ENCODE measurements at regions not wholly inside any gene's neighbourhood (a gene's known extent, or its start where the extent isn't known, plus 50 kb on each side); places are given as distances from the start of the nearest gene placed in this dataset.

DNA sequence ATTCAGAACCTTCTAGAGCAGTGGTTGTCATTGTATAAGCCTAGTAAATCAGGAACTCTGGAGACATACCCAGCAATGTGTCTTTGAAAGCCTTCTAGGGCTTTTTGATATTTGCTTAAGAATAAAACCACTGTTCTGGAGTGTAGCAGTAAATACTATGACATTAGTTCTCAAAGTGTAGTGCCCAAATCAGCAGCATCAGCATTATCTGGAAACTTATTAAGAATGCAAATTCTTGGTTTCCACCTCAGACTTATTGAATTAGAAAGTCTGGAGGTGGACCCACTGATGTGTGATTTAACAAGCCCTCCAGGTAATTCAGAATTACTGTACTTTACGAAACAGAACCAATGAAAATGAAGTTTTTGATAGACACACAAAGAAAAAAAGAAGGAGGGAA lies 509.7 kb downstream of the SUCLG1 start:
- H3K9ac ChIP-seq (ENCODE audit: insufficient read depth in 1 of 2, low read depth in 2 of 2, low read length in 2 of 2), result no peak overlapping the region
- no peaks in the 10 kb centered on the region for H3K27me3 ChIP-seq (ENCODE audit: control insufficient read depth in 2 of 2, insufficient read depth in 2 of 2, low read length in 2 of 2)
- no peak overlapping the region for H3K4me3 ChIP-seq
- H2AFZ ChIP-seq (ENCODE audit: low read depth, low read length), result no peak overlapping the region
- ATAC-seq, result no peak
- FAIRE-seq, result no peak
- no TSS peak for BruUV-seq (replicated peaks)
- no peak for DNase-seq (ENCODE audit: extremely low read depth in 1 of 4, low spot score in 3 of 4)
- H3K9me3 ChIP-seq (replicated peaks; ENCODE audit: control insufficient read depth, insufficient read depth, low read depth, low read length), result no peaks in the 10 kb centered on the region
- H3K79me2 ChIP-seq (ENCODE audit: control insufficient read depth, insufficient read depth, low read length), result no peaks in the 10 kb centered on the region
- peaks cover 10 to 28% of the 10 kb centered on the region in 2 experiments; a peak in 4 of 5 replicates for H3K4me1 ChIP-seq (replicated peaks in 1 of 2; ENCODE audit: control insufficient read depth in 2 of 2, insufficient read depth in 2 of 2, low read length in 2 of 2)
- POLR2A ChIA-PET, result no interaction called here
- TF ChIP-seq C11orf30 (IDR thresholded peaks at IDR 0.05; ENCODE audit: low read depth) (peak; percentile 45; the same call in 1 of the 2 replicates), MAFF (IDR thresholded peaks at IDR 0.05; ENCODE audit: low read length) (peak; percentile 53), MAFG (tag; conservative IDR thresholded peaks at IDR 0.05) (0 out of 2 replicates have a peak, but pooled peaks have one; percentile 16), ZNF316 (IDR thresholded peaks at IDR 0.05) (peak; percentile 79)
- TF ChIP-seq, protein P1, sequence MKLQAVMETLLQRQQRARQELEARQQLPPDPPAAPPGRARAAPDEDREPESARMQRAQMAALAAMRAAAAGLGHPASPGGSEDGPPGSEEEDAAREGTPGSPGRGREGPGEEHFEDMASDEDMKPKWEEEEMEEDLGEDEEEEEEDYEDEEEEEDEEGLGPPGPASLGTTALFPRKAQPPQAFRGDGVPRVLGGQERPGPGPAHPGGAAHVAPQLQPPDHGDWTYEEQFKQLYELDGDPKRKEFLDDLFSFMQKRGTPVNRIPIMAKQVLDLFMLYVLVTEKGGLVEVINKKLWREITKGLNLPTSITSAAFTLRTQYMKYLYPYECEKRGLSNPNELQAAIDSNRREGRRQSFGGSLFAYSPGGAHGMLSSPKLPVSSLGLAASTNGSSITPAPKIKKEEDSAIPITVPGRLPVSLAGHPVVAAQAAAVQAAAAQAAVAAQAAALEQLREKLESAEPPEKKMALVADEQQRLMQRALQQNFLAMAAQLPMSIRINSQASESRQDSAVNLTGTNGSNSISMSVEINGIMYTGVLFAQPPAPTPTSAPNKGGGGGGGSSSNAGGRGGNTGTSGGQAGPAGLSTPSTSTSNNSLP (IDR thresholded peaks at IDR 0.05; ENCODE audit: borderline replicate concordance, low read depth, low read length), result no peak
- no peaks in the 10 kb centered on the region for H3K36me3 ChIP-seq (ENCODE audit: control insufficient read depth, insufficient read depth, low read length)
- H3K27ac ChIP-seq (ENCODE audit: extremely low read depth, low read depth, low read length), result no peak overlapping the region
- intact Hi-C loops (cut with micrococcal nuclease), result no loop called here
- H4K20me1 ChIP-seq (replicated peaks; ENCODE audit: control insufficient read depth, insufficient read depth, low read length), result no peaks in the 10 kb centered on the region
- no peak overlapping the region for H3K4me2 ChIP-seq (ENCODE audit: insufficient read depth, low read length)
- CTCF ChIA-PET (ENCODE audit: low intra/inter-chr PET ratio), result no interaction called here
- H3K9me1 ChIP-seq (ENCODE audit: control insufficient read depth, insufficient read depth, low read length), result peaks cover 3% of the 10 kb centered on the region
- 89% methylated on average over 1 of the region's 1 CpG for WGBS (ENCODE audit: insufficient coverage, low coverage, missing lambda C conversion rate)
- in situ Hi-C loops (cut with MboI), result no loop called here

DNA sequence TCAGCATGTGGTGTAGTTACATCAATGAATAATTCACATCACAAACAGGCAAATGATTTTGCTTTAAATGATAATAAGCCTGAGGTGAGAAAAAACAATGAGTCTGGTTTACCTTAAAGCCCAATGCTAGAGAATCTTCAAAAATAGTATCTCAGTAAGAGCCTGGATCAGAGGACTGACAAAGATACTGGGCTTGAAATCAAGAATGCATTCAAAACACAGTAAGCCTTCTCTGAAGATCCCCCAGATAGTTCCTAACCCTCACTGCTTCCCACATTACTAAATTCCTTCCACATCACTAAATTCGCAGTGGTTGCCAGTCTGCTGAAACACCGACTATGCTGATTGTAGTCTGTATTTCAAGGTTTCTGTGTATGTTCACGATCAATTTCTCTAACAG lies 514.9 kb downstream of the SUCLG1 start:
- Histone ChIP-seq H3K9ac (ENCODE audit: insufficient read depth in 1 of 2, low read depth in 2 of 2, low read length in 2 of 2) (no peak overlapping the region), H3K9me3 (replicated peaks; ENCODE audit: control insufficient read depth, insufficient read depth, low read depth, low read length) (no peaks in the 10 kb centered on the region), H3K4me2 (ENCODE audit: insufficient read depth, low read length) (no peak overlapping the region), H3K27ac (ENCODE audit: extremely low read depth, low read depth, low read length) (no peak overlapping the region), H3K27me3 (ENCODE audit: control insufficient read depth in 2 of 2, insufficient read depth in 2 of 2, low read length in 2 of 2) (no peaks in the 10 kb centered on the region), H3K9me1 (ENCODE audit: control insufficient read depth, insufficient read depth, low read length) (no peaks in the 10 kb centered on the region), H2AFZ (ENCODE audit: low read depth, low read length) (no peak overlapping the region), H3K79me2 (ENCODE audit: control insufficient read depth, insufficient read depth, low read length) (no peaks in the 10 kb centered on the region), H4K20me1 (replicated peaks; ENCODE audit: control insufficient read depth, insufficient read depth, low read length) (no peaks in the 10 kb centered on the region), H3K4me3 (no peak overlapping the region), H3K4me1 (replicated peaks in 1 of 2; ENCODE audit: control insufficient read depth in 2 of 2, insufficient read depth in 2 of 2, low read length in 2 of 2) (no peaks in the 10 kb centered on the region; a peak in 1 of 5 replicates), H3K36me3 (ENCODE audit: control insufficient read depth, insufficient read depth, low read length) (no peaks in the 10 kb centered on the region)
- no peak for FAIRE-seq
- POLR2A ChIA-PET, result no interaction called here
- intact Hi-C loops (cut with micrococcal nuclease) (no loop called here), in situ Hi-C loops (cut with MboI) (no loop called here)
- no peak for ATAC-seq
- 45% methylated on average over 3 of the region's 3 CpGs for WGBS (ENCODE audit: insufficient coverage, low coverage, missing lambda C conversion rate)
- no TSS peak for BruUV-seq (replicated peaks)
- CTCF ChIA-PET (ENCODE audit: low intra/inter-chr PET ratio), result no interaction called here
- no peak for DNase-seq (ENCODE audit: extremely low read depth in 1 of 4, low spot score in 3 of 4)
- TF ChIP-seq ZNF384 (IDR thresholded peaks at IDR 0.05; ENCODE audit: low read depth, low read length) (no peak), ZZZ3 (IDR thresholded peaks at IDR 0.05) (no peak), DPF2 (IDR thresholded peaks at IDR 0.05) (no peak), POLR2G (IDR thresholded peaks at IDR 0.05; ENCODE audit: low read depth, low read length) (no peak), SREBF1 (IDR thresholded peaks at IDR 0.05; ENCODE audit: borderline replicate concordance, low read depth, low read length) (no peak), ZNF12 (CRISPR knock-in tag; IDR thresholded peaks at IDR 0.05) (no peak), RUNX1 (IDR thresholded peaks at IDR 0.05; ENCODE audit: low read depth) (no peak), GTF2A2 (tag; IDR thresholded peaks at IDR 0.05) (no peak), TAF7 (tag; IDR thresholded peaks at IDR 0.05) (no peak)
- TF ChIP-seq, protein P2, sequence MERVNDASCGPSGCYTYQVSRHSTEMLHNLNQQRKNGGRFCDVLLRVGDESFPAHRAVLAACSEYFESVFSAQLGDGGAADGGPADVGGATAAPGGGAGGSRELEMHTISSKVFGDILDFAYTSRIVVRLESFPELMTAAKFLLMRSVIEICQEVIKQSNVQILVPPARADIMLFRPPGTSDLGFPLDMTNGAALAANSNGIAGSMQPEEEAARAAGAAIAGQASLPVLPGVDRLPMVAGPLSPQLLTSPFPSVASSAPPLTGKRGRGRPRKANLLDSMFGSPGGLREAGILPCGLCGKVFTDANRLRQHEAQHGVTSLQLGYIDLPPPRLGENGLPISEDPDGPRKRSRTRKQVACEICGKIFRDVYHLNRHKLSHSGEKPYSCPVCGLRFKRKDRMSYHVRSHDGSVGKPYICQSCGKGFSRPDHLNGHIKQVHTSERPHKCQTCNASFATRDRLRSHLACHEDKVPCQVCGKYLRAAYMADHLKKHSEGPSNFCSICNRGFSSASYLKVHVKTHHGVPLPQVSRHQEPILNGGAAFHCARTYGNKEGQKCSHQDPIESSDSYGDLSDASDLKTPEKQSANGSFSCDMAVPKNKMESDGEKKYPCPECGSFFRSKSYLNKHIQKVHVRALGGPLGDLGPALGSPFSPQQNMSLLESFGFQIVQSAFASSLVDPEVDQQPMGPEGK (CRISPR knock-in tag; IDR thresholded peaks at IDR 0.05; ENCODE audit: borderline replicate concordance), result no peak
